HG03159 (cell line): ENCODE measurements at regions not wholly inside any gene's neighbourhood (a gene's known extent, or its start where the extent isn't known, plus 50 kb on each side); places are given as distances from the start of the nearest gene placed in this dataset.
A peak's percentile ranks its signal among the peaks of the same experiment; 100 is the strongest.
"Not testable (repeated sequence)": the region's sequence is repeated elsewhere in the genome, so short reads cannot be mapped to it uniquely, and the experiment has no call there.

Source experiments
- ATAC-seq: cut with Tn5 transposase; IDR thresholded peaks from one replicate; pipeline ENCODE4 v1.9.1; 2021; ENCODE audit warnings: mild to moderate bottlenecking, moderate library complexity; ENCODE audit not compliant: unreplicated experiment

DNA sequence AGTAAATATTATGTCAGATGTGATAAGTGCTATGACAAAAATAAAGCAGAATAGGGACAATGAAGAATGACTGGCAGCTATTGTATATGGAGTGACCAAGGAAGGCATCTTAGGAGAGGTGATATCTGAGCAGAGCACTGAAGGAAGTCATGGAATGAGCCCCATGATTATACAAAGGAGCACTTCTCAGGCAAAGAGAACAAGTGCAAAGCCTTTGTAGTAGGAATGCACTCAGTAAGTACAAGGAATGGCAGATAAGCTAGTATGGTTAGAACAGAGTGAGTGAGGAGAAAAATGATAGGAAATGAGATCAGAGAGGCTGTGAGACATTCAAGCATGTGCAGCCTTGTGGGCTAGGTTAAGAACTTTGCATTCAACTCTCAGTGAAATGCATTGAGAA is 214.8 kb downstream of the LURAP1L start:
- ATAC-seq, result no peak

GRCh38 chr9:12993466-12993865 is 218.6 kb downstream of the LURAP1L start:
- ATAC-seq, result no peak

- ATAC-seq, result no peak
Observed at GRCh38 chr9:12997009-12997408, 222.2 kb downstream of the LURAP1L start.

- no peak for ATAC-seq
Observed at GRCh38 chr9:13001989-13002580, 227.3 kb downstream of the LURAP1L start.

DNA sequence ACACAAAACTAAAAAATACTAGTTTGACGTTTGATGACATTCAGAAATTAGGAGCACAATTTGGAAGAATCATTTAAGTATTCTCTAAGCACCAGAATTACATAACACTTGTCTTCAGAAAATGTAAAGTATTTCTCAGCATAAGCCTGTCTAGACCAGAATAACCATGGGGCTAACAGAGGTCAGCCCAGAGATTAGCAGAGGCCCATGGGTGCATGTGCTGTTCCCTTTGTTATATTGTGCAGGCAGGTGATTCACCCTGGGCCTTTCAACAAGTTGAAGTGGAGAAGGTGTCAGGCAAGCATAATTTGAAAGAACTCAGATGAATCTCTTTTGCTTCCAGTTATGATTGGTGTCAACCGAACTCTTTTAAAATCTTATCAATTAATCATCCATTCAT is 227.9 kb downstream of the LURAP1L start:
- ATAC-seq, result no peak

- no peak for ATAC-seq
Observed at GRCh38 chr9:13009871-13010270, 235.1 kb downstream of the LURAP1L start.

GRCh38 chr9:13013991-13014883 is 239.4 kb downstream of the LURAP1L start:
- no peak for ATAC-seq

DNA sequence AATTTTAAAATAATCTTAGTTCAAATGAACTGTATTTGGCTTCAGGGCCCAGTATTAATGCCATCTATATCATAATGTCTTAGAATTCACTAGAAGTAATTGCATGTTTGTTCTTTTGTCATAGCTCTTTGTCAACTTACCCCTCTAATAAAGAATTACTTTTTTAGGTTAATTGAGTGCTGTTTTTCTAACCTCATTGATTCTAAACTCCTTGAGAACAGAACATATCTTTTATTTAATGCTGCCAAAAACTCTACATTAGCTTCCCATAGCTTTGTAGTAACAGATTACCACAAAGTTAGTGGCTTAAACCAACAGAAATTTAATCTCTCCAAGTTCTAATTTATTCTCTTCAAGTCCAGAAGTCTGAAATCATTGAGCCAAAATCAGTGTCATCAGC is 242.4 kb downstream of the LURAP1L start:
- ATAC-seq, result no peak

GRCh38 chr9:13020146-13021040 is 245.6 kb downstream of the LURAP1L start:
- no peak for ATAC-seq

DNA sequence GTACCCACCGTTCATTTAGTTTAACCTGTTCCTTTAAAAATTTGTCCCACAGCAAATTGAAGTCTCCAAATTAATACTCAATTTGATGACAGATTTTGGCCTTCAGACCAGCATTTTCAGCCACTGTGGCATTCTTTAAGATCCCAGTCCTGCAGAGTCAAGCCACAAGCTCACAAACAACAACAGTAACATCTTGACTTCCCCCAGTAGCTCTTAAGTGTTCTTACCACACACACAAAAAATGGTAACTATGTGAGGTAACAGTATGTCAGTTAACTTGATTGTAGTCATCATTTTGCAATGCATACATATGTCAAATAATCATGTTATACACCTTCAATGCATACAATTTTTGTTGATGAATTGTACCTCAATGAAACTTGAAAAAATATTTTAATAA is 247.9 kb downstream of the LURAP1L start:
- no peak for ATAC-seq

- no peak for ATAC-seq
Observed at GRCh38 chr9:13023498-13023897, 248.7 kb downstream of the LURAP1L start.

GRCh38 chr9:13026956-13027355 is 252.1 kb downstream of the LURAP1L start:
- ATAC-seq, result no peak

DNA sequence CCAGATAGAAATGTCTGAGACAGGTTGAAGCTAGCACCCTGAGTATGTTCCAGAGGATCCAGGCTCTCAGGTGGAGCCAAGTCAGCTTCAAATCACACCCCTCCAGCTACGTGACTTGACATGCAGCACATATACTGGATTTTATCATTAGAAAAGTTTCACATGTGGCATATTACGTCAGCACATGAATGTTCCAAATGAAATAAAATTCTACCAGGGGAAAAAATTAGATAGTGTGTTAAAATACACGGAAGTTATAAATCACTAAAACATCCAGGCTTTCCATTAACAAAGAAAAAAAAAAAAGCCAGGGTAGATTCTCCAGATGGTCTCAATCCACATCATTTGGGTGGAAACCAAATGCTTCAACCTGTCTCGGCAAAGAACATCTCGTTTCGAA is 251.6 kb downstream of the MPDZ start:
- no peak for ATAC-seq

GRCh38 chr9:13032585-13032984 is 246.9 kb downstream of the MPDZ start:
- ATAC-seq, result no peak

DNA sequence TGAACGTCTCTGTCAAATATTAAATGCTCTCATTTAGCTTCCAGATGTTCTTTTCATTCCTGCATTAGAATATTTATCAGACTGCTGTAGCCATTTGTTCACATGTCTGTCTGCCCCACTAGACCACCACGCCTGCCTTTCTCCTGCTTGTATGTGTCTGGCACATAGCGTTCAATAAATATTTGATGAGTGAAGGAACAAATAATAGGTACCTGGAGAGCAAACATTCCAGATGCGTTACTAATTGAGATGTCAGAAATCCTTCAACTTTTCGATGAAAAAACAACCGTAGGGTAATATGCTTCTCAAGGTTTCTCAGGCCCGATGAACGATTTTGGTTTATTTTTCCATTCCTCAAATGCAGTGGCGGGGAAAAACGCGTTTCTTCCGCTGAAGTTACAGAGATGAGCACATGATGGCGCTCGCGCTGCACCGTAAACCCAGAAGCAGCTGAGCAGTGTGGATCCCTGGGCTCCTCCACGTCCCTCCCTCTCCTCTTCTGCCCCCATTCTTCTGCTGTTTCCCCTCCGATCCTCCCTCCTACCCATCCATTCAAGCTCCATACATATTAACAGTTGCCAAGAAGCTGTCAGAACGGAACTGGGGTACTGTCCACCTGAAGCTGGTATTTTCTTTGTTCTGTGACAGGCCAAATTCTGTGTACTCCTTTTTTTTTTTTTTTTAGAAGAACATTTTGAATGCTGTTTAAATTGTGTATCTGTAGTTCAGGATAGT is 245.4 kb downstream of the MPDZ start:
- peak; percentile 61 for ATAC-seq

DNA sequence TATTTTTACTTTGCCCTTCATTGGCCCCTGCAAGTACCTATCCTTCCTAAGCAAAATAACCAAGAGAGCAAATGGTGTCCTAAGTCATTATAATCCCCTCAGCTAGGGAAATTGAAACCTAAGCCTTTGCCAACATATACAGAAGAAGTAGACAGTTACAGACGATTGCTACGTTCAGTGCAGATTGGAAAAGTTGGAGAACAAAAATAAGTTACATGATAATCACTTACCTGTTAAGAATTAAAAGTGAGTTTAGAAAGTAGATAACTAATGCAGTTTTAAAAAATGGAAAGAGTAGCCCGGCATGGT is 244.8 kb downstream of the MPDZ start:
- no peak for ATAC-seq

DNA sequence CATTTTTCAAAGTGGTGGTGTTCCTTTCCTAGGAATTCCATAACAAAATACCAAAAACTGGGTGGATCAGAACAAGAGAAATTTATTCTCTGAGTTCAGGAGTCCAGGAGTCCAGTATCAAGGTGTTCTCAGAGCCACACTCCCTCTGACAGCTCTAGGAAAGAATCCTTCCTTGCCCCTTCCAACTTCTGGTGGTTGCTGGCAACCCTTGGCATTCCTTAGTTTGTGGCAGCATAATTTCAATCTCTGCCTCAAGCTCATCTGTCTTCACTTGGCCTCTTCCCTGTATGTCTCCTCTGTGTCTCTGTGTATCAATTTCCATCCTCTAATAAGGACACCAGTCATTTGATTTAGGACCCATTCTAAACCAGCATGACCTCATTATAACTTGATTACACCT is 243.7 kb downstream of the MPDZ start:
- ATAC-seq, result no peak

DNA sequence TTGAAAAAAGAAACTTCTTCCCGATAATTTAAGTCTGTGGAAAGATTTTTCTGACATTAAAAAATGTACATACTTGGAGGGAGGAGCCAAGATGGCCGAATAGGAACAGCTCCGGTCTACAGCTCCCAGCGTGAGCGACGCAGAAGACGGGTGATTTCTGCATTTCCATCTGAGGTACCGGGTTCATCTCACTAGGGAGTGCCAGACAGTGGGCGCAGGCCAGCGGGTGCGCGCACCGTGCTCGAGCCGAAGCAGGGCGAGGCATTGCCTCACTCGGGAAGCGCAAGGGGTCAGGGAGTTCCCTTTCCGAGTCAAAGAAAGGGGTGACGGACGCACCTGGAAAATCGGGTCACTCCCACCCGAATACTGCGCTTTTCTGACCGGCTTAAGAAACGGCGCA is 241.7 kb downstream of the MPDZ start:
- ATAC-seq, result not testable (repeated sequence)

GRCh38 chr9:13047827-13048587 is 231.5 kb downstream of the MPDZ start:
- ATAC-seq, result no peak

GRCh38 chr9:13049223-13049622 is 230.3 kb downstream of the MPDZ start:
- ATAC-seq, result no peak
